Limb (tissue), 2 donors: ENCODE measurements at regions not wholly inside any gene's neighbourhood (a gene's known extent, or its start where the extent isn't known, plus 50 kb on each side); places are given as distances from the start of the nearest gene placed in this dataset.

Experiments
- DNase-seq, 2 donors: peaks; one replicate each; pipeline ENCODE4 v3.0.0-alpha.2; 2016; ENCODE audit errors: extremely low spot score in 2 of 2

- no peak for DNase-seq
These were observed 636.7 kb upstream of the KIF2B start for GRCh38 chr17:53186001-53186400.

GRCh38 chr17:53176629-53177028, 646.1 kb upstream of the KIF2B start:
- no peak for DNase-seq

DNA sequence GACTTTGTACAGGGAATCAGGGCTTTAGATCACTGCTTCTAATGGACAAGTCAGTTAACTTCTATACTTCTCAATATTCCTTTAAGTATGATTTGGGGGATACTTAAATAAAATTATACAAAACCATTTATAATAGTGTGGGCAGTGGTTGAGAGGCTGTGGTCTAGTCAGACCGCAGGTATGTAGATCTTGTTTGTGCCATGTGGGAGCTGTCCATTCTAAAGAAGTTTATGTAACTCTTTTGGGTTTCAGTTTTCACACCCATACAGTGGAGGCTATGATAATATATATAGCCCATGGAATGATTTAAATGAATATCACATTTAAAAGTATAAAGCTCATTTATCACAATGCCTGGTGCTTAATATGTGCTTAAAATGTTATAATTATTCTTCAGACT, 654.3 kb upstream of the KIF2B start:
- no peak for DNase-seq

DNA sequence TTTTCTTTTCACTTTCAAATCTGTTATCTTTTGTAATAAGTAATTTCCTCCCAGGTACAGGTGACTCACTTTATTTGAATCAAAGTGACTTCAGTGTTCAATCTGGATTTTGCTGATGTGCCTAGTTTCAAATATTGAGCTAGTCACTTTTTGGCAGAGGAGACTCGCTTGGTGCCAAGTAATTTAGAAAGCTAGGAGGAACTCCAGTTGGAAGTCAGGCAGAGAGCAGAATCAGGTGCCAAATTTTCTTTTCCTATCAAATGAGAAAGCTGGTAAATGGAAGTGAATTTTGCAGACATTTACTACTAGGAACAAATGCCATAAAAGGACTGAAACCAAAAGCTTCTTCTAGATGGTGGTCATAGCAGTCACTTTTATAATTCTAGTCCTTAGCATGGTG, 656.0 kb upstream of the KIF2B start:
- DNase-seq: no peak

GRCh38 chr17:53150101-53150698, 672.5 kb upstream of the KIF2B start:
- DNase-seq: peak in 1 of 2 donors; percentile 34

DNA sequence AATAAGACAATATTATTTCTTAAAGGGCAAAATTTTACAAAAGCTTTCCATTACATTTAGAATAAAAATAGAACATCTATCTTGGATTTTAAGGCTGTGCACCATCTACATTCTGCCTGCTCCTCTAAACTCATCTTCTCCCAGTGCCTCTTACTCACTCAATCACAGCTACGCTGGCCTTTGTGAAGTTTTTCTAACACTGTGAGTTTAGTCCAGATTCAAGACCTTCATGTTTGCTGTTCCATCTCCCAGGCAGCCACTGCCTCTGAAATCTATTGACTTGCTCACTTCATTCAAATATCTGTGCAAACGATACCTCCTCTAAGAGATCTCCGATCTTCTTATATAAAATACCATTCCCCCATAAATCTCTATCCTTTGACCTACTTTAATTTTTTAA, 673.4 kb upstream of the KIF2B start:
- DNase-seq: no peak

DNA sequence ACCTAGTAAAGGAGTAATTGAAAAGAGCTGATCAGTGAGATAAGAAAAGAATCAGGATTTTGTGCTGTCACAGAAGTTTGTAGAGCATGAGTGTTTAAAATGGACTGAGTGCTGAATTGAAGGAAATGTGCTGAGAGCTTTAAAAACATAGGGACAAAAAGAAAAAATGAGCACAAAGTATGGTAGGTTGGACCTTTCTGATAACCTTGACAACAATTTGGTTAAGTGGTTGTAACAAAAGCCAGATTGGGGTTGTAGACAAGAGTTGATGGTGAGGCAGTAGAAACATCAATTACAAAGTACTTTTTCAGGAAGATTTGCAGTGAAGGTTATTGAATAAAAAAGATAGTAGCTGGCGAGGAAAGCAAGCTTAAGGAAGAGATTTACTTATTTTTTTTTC, 674.7 kb upstream of the KIF2B start:
- DNase-seq: no peak

DNA sequence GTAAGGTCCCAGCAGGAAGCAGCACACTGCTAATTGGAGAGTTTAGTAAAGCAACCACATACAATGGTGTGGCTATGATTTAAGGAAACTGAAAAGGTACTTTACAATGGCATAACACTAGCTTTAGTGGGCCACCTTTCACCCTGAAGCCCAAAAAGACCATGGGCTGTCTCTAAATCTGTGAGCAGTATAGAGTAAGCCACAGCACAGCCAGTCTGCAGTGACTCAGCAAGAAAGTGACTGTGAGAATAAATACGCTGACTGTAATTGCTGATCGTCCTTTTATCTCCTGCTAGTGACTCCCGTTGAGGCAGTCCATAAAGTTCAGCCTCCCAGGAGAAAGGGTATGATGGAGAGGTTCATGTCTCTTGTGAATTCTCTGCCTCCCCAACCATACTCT, 679.8 kb upstream of the KIF2B start:
- DNase-seq: no peak

GRCh38 chr17:53141731-53142130, 681.0 kb upstream of the KIF2B start:
- DNase-seq: no peak

- DNase-seq: no peak
These were observed 681.4 kb upstream of the KIF2B start for GRCh38 chr17:53141280-53141679.

GRCh38 chr17:53137869-53138268, 684.9 kb upstream of the KIF2B start:
- peak in 1 of 2 donors; percentile 12 for DNase-seq

GRCh38 chr17:53135969-53136368, 686.8 kb upstream of the KIF2B start:
- DNase-seq: no peak

GRCh38 chr17:53134548-53134947, 688.2 kb upstream of the KIF2B start:
- no peak for DNase-seq

DNA sequence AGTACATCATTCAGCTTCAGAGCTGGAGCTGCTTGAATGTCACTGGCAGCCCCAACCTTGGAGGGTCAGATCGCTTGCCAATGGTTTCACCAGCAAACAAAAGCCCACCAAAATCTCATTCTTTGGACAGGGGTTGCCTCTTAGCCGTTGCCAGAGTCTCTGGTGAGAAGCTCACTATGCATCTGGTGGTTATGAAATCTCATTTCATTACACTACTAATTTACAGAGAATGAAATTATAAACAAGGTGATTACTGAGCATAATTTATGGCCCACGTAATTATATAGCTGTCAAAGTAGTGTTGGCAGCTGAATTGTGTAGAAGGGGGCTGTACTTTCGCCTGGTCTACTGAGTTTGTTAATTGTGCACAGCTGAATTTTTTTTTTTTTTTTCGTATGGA, 688.9 kb upstream of the KIF2B start:
- DNase-seq: no peak

GRCh38 chr17:53129863-53130262, 692.9 kb upstream of the KIF2B start:
- DNase-seq: no peak

DNA sequence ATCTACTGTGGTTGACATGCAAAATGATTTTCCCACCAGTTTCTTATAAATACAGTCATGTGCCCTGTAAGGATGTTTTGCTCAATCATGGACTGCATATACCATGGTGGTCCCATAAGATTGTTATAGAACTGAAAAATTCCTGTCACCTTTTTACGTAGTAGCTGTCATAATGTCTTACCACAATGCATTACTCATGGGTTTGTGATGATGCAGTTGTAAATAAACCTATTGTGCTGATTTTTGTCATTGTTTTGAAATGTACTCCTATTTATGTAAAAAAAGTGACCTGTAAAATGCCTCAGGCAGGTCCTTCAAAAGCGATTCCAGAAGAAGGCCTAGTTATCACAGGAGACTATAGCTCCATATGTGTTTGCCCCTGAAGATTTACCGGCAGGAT, 695.4 kb upstream of the KIF2B start:
- DNase-seq: no peak

GRCh38 chr17:53122966-53123365, 699.8 kb upstream of the KIF2B start:
- no peak for DNase-seq

DNA sequence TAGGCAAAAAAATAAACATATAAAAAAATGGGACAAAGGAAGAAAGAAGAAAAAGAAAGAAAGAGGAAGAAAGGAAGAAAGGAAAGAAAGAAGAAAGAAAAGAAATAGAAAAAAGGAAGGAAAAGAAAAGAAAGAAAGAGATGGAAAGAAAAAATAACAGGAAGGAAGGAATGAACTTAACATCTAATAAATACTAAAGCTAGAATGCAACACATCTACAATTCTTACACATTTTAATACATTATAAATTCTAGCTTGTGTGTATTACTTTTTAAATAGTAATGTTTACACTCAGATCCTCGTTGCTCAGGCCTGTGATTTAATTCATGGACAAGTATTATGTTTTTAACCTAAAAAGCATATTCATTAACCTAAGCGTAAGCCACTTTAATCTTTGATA, 703.0 kb upstream of the KIF2B start:
- no peak for DNase-seq

GRCh38 chr17:53118948-53119347, 703.8 kb upstream of the KIF2B start:
- DNase-seq: no peak

GRCh38 chr17:53106886-53107285, 715.8 kb upstream of the KIF2B start:
- no peak for DNase-seq

DNA sequence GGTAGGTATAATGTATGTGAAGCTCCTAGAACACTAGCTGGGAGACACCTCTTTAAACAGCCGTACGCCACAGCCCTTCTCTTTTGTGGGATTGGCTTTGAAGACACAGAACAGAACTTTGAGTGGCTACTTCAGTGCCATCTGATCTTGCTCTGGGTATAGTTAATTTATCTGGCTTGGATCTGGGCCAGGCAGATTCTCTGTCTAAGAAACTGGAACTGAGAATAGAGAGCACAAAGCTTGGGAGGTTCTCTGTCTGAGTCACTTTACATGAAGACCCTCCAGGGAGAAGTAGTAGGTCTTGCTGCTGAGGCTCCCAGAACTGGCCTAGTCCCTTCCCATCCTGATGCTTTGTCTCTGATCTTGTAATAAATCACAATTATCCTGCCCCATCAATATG, 721.0 kb upstream of the KIF2B start:
- DNase-seq: no peak

- DNase-seq: peak in 1 of 2 donors; percentile 18
These were observed 722.6 kb upstream of the KIF2B start for GRCh38 chr17:53100126-53100525.

DNA sequence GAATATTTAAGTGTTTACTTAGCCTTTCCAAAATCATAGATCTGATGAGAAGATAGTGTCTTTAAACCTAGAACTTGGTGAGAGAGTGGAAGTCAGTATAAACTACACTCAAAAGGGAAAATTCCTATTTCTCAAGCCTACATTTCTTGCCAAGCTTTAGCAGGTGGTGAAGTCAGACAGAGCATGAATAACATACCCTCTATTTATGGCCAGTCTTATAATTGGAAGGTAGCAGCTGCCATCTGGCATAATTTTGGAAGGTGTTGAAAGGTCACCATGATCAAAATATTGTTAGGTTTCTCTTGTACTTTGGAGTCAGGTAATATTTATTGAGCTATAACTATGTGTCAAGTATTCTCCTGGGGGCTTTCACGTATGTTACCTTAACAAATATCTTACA, 729.3 kb upstream of the KIF2B start:
- no peak for DNase-seq

GRCh38 chr17:53092072-53092471, 730.7 kb upstream of the KIF2B start:
- DNase-seq: no peak
